ENCODE measurements at regions not wholly inside any gene's neighbourhood (a gene's known extent, or its start where the extent isn't known, plus 50 kb on each side); places are given as distances from the start of the nearest gene placed in this dataset.
"Not testable (repeated sequence)": the region's sequence is repeated elsewhere in the genome, so short reads cannot be mapped to it uniquely, and the experiment has no call there.

GRCh38 chrX:65825226-65825625 lies 157.8 kb downstream of the MSN start:
- not testable (repeated sequence) for DNase-seq (ENCODE audit: low read depth)

- DNase-seq (ENCODE audit: low read depth) = peak; percentile 1
Measured at GRCh38 chrX:65821721-65822496, 154.5 kb downstream of the MSN start.

GRCh38 chrX:65819983-65820382 lies 152.5 kb downstream of the MSN start:
- DNase-seq (ENCODE audit: low read depth) = not testable (repeated sequence)

- DNase-seq (ENCODE audit: low read depth) = no peak
Measured at GRCh38 chrX:65813245-65813644, 145.8 kb downstream of the MSN start.

GRCh38 chrX:65811558-65812228 lies 144.2 kb downstream of the MSN start:
- DNase-seq (ENCODE audit: low read depth) = no peak

All from T follicular helper cell (primary cell).